ENCODE measurements at regions not wholly inside any gene's neighbourhood (a gene's known extent, or its start where the extent isn't known, plus 50 kb on each side); places are given as distances from the start of the nearest gene placed in this dataset.

DNA sequence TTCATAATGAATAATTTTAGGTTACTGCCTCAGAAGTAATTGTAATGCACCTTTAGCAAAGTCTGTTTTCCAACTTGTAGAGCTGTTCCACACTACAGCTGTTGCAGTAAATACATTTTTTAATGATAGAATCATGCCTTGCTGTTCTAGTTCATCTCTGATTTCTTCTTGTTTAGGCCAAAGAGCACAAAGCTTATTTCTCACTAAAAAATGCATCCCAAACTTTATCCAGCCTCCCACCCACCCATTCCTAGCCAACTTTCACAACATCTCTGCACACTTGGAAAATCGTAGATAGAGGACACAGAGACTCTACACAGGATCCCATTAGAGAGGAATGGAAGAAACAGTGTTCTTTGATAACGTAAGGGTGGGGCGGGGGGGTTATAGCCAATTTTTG is 252.2 kb upstream of the DYNLRB2 start:
- Histone ChIP-seq H3K9me3 (ENCODE audit: control insufficient read depth, insufficient read depth, low read depth, low read length) (no peaks in the 10 kb centered on the region), H3K27me3 (ENCODE audit: control insufficient read depth, insufficient read depth, low read length) (no peaks in the 10 kb centered on the region), H3K27ac (ENCODE audit: low read length) (no peak overlapping the region), H3K4me1 (ENCODE audit: control insufficient read depth, insufficient read depth, low read length) (no peaks in the 10 kb centered on the region), H3K4me3 (ENCODE audit: low read depth in 2 of 2, low read length in 2 of 2) (no peak overlapping the region), H3K36me3 (ENCODE audit: control insufficient read depth, insufficient read depth, low read length) (no peaks in the 10 kb centered on the region)
- no peak for DNase-seq (ENCODE audit: low read depth, low spot score)
- in situ Hi-C loops (cut with HindIII; ENCODE audit: low pct_unique_long_range_greater_than_20kb, low sequenced_read_pairs), result no loop called here
- ATAC-seq, result no peak
- TF ChIP-seq TCF7L2 (IDR thresholded peaks at IDR 0.05; ENCODE audit: low read depth, low read length) (no peak), POLR2AphosphoS5 (IDR thresholded peaks at IDR 0.05; ENCODE audit: low read depth, low read length) (no peak), SIN3A (IDR thresholded peaks at IDR 0.05; ENCODE audit: borderline replicate concordance, insufficient read depth, low read depth, low read length) (no peak)
- TF ChIP-seq, protein P1, sequence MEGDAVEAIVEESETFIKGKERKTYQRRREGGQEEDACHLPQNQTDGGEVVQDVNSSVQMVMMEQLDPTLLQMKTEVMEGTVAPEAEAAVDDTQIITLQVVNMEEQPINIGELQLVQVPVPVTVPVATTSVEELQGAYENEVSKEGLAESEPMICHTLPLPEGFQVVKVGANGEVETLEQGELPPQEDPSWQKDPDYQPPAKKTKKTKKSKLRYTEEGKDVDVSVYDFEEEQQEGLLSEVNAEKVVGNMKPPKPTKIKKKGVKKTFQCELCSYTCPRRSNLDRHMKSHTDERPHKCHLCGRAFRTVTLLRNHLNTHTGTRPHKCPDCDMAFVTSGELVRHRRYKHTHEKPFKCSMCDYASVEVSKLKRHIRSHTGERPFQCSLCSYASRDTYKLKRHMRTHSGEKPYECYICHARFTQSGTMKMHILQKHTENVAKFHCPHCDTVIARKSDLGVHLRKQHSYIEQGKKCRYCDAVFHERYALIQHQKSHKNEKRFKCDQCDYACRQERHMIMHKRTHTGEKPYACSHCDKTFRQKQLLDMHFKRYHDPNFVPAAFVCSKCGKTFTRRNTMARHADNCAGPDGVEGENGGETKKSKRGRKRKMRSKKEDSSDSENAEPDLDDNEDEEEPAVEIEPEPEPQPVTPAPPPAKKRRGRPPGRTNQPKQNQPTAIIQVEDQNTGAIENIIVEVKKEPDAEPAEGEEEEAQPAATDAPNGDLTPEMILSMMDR (IDR thresholded peaks at IDR 0.05), result no peak
- intact Hi-C loops (cut with micrococcal nuclease; ENCODE audit: unreplicated experiment), result no loop called here
- ChIA-PET CTCF (no interaction called here), POLR2A (no interaction called here)
- no TSS peak for BruUV-seq (replicated peaks)

DNA sequence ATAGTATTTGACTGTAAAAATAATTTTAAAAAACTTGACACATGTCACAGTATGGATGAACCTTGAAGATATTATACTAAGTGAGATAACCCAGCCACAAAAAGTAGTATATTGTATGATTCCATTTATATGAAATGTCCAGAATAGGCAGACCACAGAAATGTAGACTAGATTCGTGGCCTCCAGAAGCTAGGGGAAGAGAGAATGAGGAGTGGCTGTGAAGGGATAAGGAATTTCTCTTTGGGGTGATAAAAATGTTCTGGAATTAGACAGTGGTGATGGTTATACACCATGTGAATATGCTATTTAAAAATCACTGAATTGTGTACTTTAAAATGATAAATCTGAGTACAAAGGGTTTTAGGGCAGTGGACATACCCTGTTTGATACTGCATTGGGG is 253.1 kb upstream of the DYNLRB2 start:
- Histone ChIP-seq H3K27ac (ENCODE audit: low read length) (no peak overlapping the region), H3K27me3 (ENCODE audit: control insufficient read depth, insufficient read depth, low read length) (no peaks in the 10 kb centered on the region), H3K4me1 (ENCODE audit: control insufficient read depth, insufficient read depth, low read length) (no peaks in the 10 kb centered on the region), H3K36me3 (ENCODE audit: control insufficient read depth, insufficient read depth, low read length) (no peaks in the 10 kb centered on the region), H3K4me3 (ENCODE audit: low read depth in 2 of 2, low read length in 2 of 2) (no peak overlapping the region), H3K9me3 (ENCODE audit: control insufficient read depth, insufficient read depth, low read depth, low read length) (no peaks in the 10 kb centered on the region)
- in situ Hi-C loops (cut with HindIII; ENCODE audit: low pct_unique_long_range_greater_than_20kb, low sequenced_read_pairs), result no loop called here
- no peak for DNase-seq (ENCODE audit: low read depth, low spot score)
- ChIA-PET CTCF (no interaction called here), POLR2A (no interaction called here)
- no TSS peak for BruUV-seq (replicated peaks)
- TF ChIP-seq POLR2AphosphoS5 (IDR thresholded peaks at IDR 0.05; ENCODE audit: low read depth, low read length) (no peak), SIN3A (IDR thresholded peaks at IDR 0.05; ENCODE audit: borderline replicate concordance, insufficient read depth, low read depth, low read length) (no peak), TCF7L2 (IDR thresholded peaks at IDR 0.05; ENCODE audit: low read depth, low read length) (no peak)
- TF ChIP-seq, protein P1 (IDR thresholded peaks at IDR 0.05), result no peak
- TF ChIP-seq, protein P2, sequence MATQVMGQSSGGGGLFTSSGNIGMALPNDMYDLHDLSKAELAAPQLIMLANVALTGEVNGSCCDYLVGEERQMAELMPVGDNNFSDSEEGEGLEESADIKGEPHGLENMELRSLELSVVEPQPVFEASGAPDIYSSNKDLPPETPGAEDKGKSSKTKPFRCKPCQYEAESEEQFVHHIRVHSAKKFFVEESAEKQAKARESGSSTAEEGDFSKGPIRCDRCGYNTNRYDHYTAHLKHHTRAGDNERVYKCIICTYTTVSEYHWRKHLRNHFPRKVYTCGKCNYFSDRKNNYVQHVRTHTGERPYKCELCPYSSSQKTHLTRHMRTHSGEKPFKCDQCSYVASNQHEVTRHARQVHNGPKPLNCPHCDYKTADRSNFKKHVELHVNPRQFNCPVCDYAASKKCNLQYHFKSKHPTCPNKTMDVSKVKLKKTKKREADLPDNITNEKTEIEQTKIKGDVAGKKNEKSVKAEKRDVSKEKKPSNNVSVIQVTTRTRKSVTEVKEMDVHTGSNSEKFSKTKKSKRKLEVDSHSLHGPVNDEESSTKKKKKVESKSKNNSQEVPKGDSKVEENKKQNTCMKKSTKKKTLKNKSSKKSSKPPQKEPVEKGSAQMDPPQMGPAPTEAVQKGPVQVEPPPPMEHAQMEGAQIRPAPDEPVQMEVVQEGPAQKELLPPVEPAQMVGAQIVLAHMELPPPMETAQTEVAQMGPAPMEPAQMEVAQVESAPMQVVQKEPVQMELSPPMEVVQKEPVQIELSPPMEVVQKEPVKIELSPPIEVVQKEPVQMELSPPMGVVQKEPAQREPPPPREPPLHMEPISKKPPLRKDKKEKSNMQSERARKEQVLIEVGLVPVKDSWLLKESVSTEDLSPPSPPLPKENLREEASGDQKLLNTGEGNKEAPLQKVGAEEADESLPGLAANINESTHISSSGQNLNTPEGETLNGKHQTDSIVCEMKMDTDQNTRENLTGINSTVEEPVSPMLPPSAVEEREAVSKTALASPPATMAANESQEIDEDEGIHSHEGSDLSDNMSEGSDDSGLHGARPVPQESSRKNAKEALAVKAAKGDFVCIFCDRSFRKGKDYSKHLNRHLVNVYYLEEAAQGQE (IDR thresholded peaks at IDR 0.05; ENCODE audit: insufficient read depth in 1 of 2, low read depth in 2 of 2, low read length in 1 of 2), result no peak
- no peak for ATAC-seq
- intact Hi-C loops (cut with micrococcal nuclease; ENCODE audit: unreplicated experiment), result no loop called here
